Neural progenitor cell (in vitro differentiated cells): ENCODE measurements at regions not wholly inside any gene's neighbourhood (a gene's known extent, or its start where the extent isn't known, plus 50 kb on each side); places are given as distances from the start of the nearest gene placed in this dataset.

Experiments used
- EZH2 ChIP-seq: fragments of 200-600 bp; sonication (generic); IDR thresholded peaks from 2 replicates; pipeline ENCODE4 v1.6.1; 2017; ENCODE audit warnings: antibody characterized with exemption, mild to moderate bottlenecking, moderate library complexity
- EZH2phosphoT487 ChIP-seq: fragments of 200-600 bp; sonication (generic); IDR thresholded peaks from 2 replicates; pipeline ENCODE4 v1.6.1; 2017; ENCODE audit warnings: antibody characterized with exemption
- TF ChIP-seq, protein P1 (sequence below): fragments of 200-600 bp; sonication (generic); IDR thresholded peaks from 2 replicates; pipeline ENCODE4 v1.5.1; 2017; ENCODE audit warnings: antibody characterized with exemption, mild to moderate bottlenecking

DNA sequence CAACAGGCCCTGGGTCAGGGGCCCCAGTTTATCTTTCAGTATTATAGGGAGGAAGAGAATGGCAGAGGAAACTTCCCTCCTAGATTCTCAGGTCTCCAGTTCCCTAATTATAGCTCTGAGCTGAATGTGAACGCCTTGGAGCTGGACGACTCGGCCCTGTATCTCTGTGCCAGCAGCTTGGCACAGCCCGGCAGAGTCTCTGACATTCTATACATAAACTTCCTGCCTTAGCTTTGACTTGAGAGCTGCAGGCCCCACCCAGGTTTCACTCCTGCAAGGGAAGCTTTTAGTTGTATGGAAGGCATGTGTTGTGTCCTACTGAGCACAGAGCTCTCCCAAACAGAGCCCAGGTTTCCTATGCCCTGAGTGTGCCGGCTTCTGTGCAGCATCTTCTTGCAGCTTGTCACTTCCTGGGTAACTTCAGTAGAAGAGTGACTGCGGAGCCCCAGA lies 205.6 kb upstream of the PRSS58 start:
- TF ChIP-seq, protein P1, sequence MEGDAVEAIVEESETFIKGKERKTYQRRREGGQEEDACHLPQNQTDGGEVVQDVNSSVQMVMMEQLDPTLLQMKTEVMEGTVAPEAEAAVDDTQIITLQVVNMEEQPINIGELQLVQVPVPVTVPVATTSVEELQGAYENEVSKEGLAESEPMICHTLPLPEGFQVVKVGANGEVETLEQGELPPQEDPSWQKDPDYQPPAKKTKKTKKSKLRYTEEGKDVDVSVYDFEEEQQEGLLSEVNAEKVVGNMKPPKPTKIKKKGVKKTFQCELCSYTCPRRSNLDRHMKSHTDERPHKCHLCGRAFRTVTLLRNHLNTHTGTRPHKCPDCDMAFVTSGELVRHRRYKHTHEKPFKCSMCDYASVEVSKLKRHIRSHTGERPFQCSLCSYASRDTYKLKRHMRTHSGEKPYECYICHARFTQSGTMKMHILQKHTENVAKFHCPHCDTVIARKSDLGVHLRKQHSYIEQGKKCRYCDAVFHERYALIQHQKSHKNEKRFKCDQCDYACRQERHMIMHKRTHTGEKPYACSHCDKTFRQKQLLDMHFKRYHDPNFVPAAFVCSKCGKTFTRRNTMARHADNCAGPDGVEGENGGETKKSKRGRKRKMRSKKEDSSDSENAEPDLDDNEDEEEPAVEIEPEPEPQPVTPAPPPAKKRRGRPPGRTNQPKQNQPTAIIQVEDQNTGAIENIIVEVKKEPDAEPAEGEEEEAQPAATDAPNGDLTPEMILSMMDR, result no peak
- TF ChIP-seq EZH2phosphoT487, result no peak
- no peak for TF ChIP-seq EZH2
